ENCODE measurements at regions not wholly inside any gene's neighbourhood (a gene's known extent, or its start where the extent isn't known, plus 50 kb on each side); places are given as distances from the start of the nearest gene placed in this dataset.

- H3K36me3 ChIP-seq: no peaks in the 10 kb centered on the region
- no peak for DNase-seq
- TF ChIP-seq CTCF (IDR thresholded peaks at IDR 0.05; ENCODE audit: low read depth, low read length): no peak
- no peaks in the 10 kb centered on the region; the same call in 1 of the 2 replicates for H3K9me3 ChIP-seq
- no peaks in the 10 kb centered on the region for H3K27me3 ChIP-seq
- H3K4me3 ChIP-seq (ENCODE audit: low read depth, low read length): no peak overlapping the region
- H3K4me1 ChIP-seq: no peaks in the 10 kb centered on the region
Measured at GRCh38 chr13:68275758-68276157, 1045.6 kb upstream of the PCDH9 start.

GRCh38 chr13:68272652-68273051 is 1042.5 kb upstream of the PCDH9 start:
- Histone ChIP-seq H3K27me3 (no peaks in the 10 kb centered on the region), H3K4me3 (ENCODE audit: low read depth, low read length) (no peak overlapping the region), H3K9me3 (no peaks in the 10 kb centered on the region; the same call in 1 of the 2 replicates), H3K36me3 (no peaks in the 10 kb centered on the region), H3K4me1 (no peaks in the 10 kb centered on the region)
- no peak for DNase-seq
- no peak for TF ChIP-seq CTCF (IDR thresholded peaks at IDR 0.05; ENCODE audit: low read depth, low read length)

- DNase-seq: no peak
- no peaks in the 10 kb centered on the region for H3K27me3 ChIP-seq
- H3K4me3 ChIP-seq (ENCODE audit: low read depth, low read length): no peak overlapping the region
- H3K9me3 ChIP-seq: no peaks in the 10 kb centered on the region
- no peak for TF ChIP-seq CTCF (IDR thresholded peaks at IDR 0.05; ENCODE audit: low read depth, low read length)
- H3K36me3 ChIP-seq: no peaks in the 10 kb centered on the region
- no peaks in the 10 kb centered on the region for H3K4me1 ChIP-seq
Measured at GRCh38 chr13:68264692-68265091, 1034.6 kb upstream of the PCDH9 start.

- TF ChIP-seq CTCF (IDR thresholded peaks at IDR 0.05; ENCODE audit: low read depth, low read length): peak; percentile 31
- Histone ChIP-seq H3K9me3 (no peaks in the 10 kb centered on the region), H3K4me1 (no peaks in the 10 kb centered on the region), H3K27me3 (no peaks in the 10 kb centered on the region), H3K4me3 (ENCODE audit: low read depth, low read length) (no peak overlapping the region), H3K36me3 (no peaks in the 10 kb centered on the region)
- no peak for DNase-seq
Measured at GRCh38 chr13:68261105-68261504, 1031.0 kb upstream of the PCDH9 start.

GRCh38 chr13:68257111-68257842 is 1027.1 kb upstream of the PCDH9 start:
- Histone ChIP-seq H3K27me3 (no peaks in the 10 kb centered on the region), H3K36me3 (no peaks in the 10 kb centered on the region), H3K4me1 (no peaks in the 10 kb centered on the region), H3K9me3 (no peaks in the 10 kb centered on the region), H3K4me3 (ENCODE audit: low read depth, low read length) (no peak overlapping the region)
- DNase-seq: peak; percentile 22
- TF ChIP-seq CTCF (IDR thresholded peaks at IDR 0.05; ENCODE audit: low read depth, low read length): no peak

GRCh38 chr13:68254151-68254550 is 1024.0 kb upstream of the PCDH9 start:
- no peak for DNase-seq
- TF ChIP-seq CTCF (IDR thresholded peaks at IDR 0.05; ENCODE audit: low read depth, low read length): no peak
- Histone ChIP-seq H3K9me3 (no peaks in the 10 kb centered on the region), H3K27me3 (no peaks in the 10 kb centered on the region), H3K4me3 (ENCODE audit: low read depth, low read length) (no peak overlapping the region), H3K4me1 (no peaks in the 10 kb centered on the region), H3K36me3 (no peaks in the 10 kb centered on the region)
